ENCODE measurements at regions not wholly inside any gene's neighbourhood (a gene's known extent, or its start where the extent isn't known, plus 50 kb on each side); places are given as distances from the start of the nearest gene placed in this dataset.

DNA sequence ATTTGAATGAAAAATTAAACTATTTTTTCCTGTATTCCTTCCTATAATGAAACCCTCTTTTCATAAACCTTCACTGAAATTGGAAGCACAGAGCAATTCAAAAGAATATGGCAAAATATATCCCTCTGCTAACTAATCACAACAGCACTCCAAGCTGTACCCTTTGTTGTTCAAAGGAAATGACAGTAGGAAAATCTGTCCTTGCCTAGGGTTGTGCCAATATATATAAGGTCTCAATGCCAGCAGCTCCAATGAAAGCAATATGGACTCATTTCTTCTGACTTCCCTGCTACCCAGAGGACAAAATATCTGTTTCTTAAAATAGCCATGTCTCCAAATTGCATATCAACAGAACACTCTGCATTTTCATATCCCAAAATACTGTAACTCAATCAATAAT lies 373.9 kb upstream of the MC4R start:
- TF ChIP-seq, protein P1, sequence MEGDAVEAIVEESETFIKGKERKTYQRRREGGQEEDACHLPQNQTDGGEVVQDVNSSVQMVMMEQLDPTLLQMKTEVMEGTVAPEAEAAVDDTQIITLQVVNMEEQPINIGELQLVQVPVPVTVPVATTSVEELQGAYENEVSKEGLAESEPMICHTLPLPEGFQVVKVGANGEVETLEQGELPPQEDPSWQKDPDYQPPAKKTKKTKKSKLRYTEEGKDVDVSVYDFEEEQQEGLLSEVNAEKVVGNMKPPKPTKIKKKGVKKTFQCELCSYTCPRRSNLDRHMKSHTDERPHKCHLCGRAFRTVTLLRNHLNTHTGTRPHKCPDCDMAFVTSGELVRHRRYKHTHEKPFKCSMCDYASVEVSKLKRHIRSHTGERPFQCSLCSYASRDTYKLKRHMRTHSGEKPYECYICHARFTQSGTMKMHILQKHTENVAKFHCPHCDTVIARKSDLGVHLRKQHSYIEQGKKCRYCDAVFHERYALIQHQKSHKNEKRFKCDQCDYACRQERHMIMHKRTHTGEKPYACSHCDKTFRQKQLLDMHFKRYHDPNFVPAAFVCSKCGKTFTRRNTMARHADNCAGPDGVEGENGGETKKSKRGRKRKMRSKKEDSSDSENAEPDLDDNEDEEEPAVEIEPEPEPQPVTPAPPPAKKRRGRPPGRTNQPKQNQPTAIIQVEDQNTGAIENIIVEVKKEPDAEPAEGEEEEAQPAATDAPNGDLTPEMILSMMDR (IDR thresholded peaks at IDR 0.05), result no peak
- TF ChIP-seq ZFX (IDR thresholded peaks at IDR 0.05; ENCODE audit: borderline replicate concordance), result no peak
